IPS DF 4.7 (cell line): ENCODE measurements at regions not wholly inside any gene's neighbourhood (a gene's known extent, or its start where the extent isn't known, plus 50 kb on each side); places are given as distances from the start of the nearest gene placed in this dataset.

ENCODE experiments used
- DNase-seq: peaks from one replicate; pipeline ENCODE4 v3.0.0-alpha.2; 2013; ENCODE audit warnings: low spot score; ENCODE audit errors: extremely low read depth

- DNase-seq, result no peak
Measured at GRCh38 chr5:28265877-28266276, 1227.5 kb upstream of the CDH9 start.

- no peak for DNase-seq
Measured at GRCh38 chr5:28254846-28255245, 1216.5 kb upstream of the CDH9 start.

DNA sequence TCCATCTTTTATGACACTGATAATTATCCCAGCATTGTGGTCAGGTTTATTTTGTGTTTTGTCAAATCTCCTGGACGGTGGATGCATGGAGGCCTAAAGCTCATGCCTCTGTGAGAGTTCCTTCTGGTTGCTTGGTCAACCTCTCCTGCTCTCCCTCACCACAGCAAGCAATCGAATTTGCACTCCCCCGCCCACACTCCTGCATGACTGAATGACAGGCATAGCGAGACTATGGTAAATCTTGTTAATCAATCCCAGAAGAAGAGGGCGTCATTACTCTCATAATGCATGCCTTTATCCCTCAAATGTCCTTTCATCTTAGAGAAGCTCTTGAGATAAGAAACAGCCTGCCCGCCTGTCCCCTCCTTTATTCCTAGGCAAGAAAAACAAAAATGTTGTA is 1215.0 kb upstream of the CDH9 start:
- no peak for DNase-seq

DNA sequence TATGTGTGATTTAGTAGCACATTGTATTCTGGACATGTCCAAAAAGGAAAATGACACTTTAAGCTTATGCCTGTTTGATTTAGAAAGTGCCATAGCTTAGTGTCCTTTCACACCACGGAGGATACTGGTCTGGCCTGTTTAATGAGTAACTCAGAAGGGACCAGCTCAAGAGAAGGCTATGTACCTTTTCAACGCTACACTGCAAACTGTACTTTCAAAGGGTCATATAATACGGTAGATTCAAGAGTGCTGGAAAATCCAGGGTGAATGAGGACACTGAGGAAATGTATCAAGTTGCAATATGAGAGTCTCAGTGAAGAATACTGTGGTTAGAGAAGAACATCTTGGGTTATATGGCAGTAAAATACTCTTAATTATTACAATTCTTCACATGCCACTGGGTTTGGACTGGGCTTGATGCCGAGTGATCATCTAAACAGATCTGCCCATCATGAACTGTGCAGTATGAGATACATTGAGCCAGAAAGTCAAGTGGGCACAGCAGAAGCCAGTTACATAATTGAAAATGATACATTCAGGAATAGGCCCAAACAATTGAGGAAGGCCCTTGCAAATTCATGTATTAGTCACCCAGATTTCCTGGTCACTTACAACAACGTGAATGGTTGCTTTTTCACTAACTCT is 1211.5 kb upstream of the CDH9 start:
- no peak for DNase-seq

DNA sequence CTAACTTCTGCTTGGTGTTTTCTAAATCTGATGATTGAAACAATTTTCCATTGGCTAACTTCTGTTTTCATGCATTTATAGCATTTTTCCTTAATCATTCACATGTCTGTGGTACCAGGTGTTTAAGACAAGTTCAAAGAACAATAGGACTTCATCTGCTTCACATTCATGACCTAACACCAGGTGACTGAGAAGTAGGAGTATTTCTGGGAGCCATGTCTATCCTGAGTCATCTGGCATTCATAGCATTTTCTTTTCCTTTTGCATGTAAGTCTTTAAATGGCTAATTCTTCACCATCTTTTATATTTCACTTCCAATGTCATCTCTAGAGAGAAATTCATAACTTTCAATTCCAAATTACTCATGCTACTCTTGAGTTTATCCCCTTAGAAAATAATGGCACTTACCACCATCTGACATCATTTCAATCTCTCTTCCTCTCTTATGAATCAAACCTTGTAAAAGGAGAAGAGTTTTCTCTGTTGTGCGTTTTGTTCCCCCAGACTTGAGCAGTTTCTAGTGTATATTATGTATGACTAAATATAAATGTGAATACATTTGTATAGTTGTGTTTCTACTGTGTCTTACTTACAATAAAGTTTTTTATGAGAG is 1196.1 kb upstream of the CDH9 start:
- DNase-seq, result no peak

DNA sequence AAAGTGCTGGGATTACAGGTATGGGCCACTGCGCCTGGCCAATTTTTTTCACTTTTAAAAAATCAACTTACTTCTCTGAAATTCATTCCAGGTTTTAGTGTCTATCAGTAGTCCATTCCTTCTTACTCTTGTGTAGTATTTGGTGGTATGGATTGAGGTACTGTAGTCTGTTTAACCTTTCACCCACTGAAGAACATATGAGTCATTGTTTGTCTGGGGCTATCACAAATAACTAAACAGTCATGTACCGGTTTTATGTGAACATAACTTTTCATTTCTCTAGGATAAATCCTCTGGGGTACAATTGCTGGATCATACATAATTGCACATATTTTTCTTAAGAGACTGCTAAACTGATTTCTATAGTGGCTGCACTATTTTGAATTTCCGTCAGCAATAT is 1188.0 kb upstream of the CDH9 start:
- DNase-seq, result no peak

DNA sequence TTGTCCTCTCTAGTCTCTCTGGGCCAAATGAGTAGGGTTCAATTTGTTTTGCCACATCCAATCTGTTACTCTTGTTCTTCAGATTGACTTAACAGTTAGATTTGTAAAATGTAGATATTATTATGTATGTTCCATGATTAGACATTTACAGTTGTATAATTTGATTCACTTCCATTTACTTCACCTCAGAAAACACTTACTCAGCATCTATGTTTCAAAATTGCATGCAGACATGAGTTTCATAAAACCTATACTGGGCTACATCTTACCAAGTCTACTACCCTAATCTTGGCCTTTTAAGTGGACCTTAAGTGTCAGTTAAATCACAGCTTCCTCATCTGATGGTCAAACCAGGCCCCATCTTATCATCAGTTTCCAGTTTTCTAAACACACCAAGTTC is 1181.2 kb upstream of the CDH9 start:
- no peak for DNase-seq

DNA sequence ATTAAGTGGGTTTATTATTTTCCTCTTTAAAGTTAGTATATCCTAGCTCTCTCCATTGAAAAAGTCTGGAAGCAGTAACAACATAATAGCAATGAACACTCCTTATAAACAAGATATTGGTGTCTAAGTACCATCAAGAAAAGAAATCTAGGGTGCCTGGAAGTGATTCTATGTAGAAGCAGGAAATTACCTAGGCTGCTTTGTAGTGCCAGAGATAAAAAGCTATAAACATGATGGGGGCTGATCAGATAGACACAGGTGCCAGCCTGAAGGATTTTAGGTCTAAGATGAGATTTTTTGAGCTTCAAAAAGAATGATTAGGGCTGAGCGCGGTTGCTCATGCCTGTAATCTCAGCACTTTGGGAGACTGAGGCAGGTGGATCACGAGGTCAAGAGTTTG is 1179.3 kb upstream of the CDH9 start:
- DNase-seq, result no peak

DNA sequence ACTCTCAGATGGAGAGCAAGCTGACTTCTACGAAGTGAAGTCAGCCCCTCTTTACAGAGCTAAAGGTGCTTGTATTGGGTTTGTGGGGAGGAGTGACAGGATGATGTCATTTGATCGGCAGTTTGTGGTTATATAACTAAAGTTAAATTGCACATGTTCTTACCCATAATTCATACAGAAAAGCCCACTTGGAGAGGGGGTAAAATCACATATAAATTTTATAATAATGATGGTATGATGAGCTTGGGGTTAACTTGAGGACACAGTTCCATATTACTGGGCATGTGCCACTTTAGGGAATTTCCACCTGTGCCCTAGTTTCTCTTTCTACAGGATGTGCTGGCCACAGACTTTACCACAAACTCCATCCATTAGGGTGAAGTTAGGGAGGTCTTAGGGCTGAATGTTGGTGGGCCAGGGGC is 1178.6 kb upstream of the CDH9 start:
- DNase-seq, result no peak

DNA sequence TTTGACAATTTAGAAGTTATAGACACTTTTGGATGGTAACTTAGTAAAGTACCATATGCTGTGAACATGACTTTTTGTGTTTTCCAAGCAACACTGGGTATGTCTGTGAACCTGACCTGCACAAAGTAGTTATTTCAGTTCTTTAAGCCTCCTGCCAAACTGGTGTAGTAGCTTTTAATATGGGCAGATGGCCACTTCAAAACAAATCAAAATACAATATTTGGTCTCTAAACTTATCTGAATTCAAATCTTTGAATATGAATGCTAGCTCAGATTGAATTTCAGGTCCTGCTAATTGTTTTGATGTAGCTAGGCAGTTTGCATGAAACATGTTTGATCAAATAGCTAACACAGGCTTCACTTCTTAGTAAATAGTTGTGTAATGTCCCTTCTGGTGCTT is 1176.7 kb upstream of the CDH9 start:
- no peak for DNase-seq

DNA sequence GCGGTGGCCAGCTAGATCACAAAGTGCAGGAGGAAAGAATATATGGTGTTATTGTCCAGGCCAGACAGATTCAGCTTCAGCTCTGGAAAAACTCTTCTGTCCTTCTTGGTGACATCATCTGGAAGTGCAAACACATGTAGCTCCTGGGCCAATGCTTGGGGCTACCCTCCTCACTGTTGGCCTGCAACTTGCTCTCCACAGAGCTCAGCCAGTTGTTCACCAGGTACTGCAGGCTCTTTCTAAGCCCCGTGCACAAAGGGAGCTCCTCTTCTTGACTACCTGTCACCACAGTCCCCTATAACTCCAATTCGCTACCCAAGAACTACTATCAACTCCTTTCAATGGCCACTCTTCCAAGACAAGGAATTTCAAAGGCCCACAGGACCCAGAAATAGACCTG is 1175.9 kb upstream of the CDH9 start:
- no peak for DNase-seq

GRCh38 chr5:28208356-28208755 is 1170.0 kb upstream of the CDH9 start:
- no peak for DNase-seq

DNA sequence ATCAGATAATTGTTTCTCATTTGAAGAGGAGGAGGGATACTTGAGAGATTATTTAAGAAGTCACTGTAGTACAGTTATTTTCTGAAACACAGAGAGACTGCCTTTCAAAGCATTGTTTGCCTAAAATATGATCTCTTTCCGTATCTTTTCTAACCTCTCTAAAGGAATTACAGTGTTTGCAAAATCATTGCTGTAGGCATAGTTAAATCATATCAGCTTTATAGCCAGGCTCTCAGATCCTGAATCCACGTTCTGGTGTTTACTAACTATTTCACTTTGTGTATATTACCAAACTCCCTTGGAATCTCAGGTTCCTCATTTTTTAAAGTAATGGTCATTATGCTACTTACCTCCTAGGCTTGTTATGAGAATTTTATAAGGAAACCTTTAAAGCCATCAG is 1151.6 kb upstream of the CDH9 start:
- no peak for DNase-seq

DNA sequence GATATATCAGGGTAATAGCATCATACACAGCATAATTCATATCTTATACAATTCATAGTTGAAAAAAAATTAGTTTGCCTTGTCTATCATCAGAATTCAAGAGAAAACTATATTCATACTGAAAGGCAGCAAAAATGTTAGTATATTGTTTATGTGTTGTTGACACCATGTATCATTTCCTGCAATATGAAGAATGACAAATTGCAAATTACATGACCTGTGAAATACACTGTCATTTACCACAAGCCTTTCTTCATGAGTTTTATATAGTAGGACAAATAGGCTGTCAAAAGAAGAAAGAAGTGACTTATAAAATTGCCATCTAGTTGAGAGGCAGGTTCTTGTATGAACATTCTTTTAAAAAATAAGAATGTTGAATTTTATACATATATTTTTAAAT is 1136.3 kb upstream of the CDH9 start:
- DNase-seq, result no peak

DNA sequence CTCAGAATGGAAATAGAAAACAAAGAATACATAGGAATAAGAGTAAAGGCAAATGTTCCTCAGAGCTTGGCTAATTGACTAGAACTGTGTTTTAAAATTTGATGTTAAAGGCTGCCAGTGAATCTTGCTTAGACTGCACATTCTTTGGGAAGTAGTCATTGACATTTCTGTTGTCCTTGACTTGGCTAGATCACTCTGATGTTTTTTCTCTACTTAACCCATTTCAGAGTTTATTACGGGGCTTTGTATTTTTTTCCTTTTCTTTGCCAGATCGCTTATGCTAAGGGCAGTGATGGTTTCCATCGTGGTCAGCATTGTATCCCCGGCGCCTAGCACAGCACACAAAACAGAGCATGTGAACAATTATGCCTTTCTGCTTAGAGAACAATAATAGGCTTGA is 1126.7 kb upstream of the CDH9 start:
- DNase-seq, result no peak

GRCh38 chr5:28164568-28164967 is 1126.2 kb upstream of the CDH9 start:
- DNase-seq, result no peak

DNA sequence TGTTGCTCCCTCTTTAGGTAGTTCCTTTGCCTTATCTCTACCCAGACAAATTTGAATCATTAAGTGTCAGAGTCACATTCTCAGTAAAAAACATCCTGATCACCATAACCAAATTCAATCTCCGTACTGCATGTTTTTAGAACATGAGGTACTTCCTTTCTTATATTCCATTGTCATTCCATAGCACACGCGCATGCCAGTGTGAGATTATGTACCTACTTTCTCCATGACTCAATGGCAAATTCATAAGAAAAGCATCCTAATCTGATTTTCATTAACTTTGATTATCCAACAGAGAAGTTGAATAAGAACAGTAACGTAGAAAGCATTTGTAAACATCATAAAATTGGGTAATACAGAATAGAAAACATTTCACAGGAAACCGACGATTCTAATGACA is 1118.6 kb upstream of the CDH9 start:
- no peak for DNase-seq

GRCh38 chr5:28143519-28143918 is 1105.1 kb upstream of the CDH9 start:
- no peak for DNase-seq

DNA sequence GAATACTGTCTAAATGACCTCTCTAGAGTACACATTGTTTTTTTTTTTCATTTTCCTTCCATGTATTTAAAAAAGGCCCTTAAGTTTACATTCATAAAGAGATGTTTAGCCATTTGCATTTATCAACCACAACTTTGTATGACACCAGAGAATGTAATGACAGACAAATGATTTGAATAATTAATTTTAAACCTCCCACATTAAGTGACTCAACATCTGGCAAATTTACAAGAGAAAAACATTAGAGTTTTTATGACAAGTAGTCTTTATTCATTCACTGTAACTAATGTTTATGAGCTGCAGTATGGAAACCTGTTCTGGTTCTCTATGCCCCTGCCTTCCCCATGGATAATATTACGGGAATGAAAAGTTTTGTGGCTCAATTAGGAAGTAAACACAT is 1093.8 kb upstream of the CDH9 start:
- no peak for DNase-seq

- no peak for DNase-seq
Measured at GRCh38 chr5:28117691-28118090, 1079.3 kb upstream of the CDH9 start.

DNA sequence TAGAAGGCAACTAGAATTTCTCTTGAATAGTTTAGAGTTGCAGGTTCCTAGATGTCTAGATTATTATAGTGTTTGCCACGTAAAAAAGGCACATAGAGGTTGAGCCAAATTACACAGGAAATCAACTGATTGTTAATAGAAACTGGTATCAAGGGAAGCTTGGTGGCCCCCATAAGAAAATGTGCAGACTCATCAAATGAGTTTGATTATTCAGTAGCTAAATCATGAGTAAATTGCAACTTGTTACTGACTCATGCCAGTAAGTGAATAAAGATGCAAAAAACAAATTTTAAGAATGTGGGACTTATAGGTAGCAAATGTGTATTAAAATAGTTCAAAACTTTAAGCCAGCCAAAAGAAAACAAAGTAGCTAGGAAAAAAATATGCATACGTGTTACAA is 1078.9 kb upstream of the CDH9 start:
- DNase-seq, result no peak

DNA sequence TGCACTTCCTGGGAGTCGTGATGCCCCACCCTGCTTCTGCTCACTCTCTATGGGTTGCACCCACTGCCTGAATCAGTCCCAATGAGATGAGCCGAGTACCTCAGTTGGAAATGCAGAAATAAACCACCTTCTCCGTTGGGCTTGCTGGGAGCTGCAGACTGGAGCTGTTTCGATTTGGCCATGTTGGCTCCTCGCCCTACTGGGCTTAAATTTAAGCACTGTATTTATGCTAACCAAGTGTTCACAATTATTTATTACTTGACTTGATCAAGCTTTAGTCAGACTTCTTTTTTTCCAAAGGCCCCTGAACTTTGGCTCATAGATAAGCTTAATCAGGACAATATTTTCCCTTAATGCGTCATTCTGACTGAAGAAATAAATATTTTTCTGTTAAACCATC is 1072.4 kb upstream of the CDH9 start:
- no peak for DNase-seq

DNA sequence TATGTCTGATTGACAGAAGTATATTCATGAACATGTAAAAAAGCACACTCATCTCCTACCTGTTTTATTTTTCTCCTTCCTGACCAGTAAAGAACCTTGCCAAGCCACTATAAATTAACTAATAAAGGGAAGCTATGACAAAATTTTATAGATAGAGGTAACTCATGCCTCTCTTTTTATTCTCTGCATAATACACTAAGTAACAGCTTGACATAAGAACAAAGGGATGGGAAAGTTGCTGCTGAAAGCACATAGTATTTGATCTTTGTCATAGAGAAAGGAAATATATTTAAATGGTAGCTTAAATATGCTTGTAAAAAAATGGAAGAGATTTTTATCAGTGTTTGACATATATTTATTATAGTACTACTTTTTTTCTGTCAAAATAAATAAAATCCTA is 1065.7 kb upstream of the CDH9 start:
- no peak for DNase-seq

GRCh38 chr5:28084069-28084468 is 1045.7 kb upstream of the CDH9 start:
- DNase-seq, result no peak
